Fibroblast of lung (primary cell): ENCODE measurements at regions not wholly inside any gene's neighbourhood (a gene's known extent, or its start where the extent isn't known, plus 50 kb on each side); places are given as distances from the start of the nearest gene placed in this dataset.

ENCODE experiments used
- EZH2 ChIP-seq: IDR thresholded peaks from 2 replicates; pipeline ENCODE4 v1.5.1; 2012; ENCODE audit warnings: low read length, control low read depth, mild to moderate bottlenecking; ENCODE audit errors: missing control alignments
- TF ChIP-seq, protein P1 (sequence below), 2 donors: IDR thresholded peaks in 1 of 2; conservative IDR thresholded peaks in 1 of 2; 1 replicate in 1 of 2; 2 replicates in 1 of 2; pipeline ENCODE4 v1.5.1; 2011 to 2012; ENCODE audit warnings: low read length in 2 of 2, control low read depth in 1 of 2, inconsistent platforms in 1 of 2, low read depth in 1 of 2, mild to moderate bottlenecking in 1 of 2

DNA sequence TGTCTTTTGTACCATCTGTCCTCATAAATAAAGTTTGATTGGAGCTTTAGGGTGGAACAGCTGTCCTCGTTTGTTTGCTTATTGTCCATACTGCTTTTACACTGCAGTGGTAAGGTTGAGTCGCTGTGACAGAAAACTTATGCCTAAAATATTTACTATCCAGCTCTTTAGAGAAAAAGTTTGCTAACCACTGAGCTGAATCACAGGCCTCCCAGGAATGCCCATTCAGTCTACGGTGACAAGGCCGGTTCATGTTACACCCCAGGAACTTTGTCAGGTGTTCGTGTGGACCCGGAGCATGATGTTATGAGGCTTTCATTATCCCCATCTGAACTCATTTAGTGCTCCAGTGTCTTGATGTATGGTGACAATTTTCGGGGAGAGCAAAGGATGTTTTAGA, 401.1 kb downstream of the SAMD5 start:
- TF ChIP-seq, protein P1, sequence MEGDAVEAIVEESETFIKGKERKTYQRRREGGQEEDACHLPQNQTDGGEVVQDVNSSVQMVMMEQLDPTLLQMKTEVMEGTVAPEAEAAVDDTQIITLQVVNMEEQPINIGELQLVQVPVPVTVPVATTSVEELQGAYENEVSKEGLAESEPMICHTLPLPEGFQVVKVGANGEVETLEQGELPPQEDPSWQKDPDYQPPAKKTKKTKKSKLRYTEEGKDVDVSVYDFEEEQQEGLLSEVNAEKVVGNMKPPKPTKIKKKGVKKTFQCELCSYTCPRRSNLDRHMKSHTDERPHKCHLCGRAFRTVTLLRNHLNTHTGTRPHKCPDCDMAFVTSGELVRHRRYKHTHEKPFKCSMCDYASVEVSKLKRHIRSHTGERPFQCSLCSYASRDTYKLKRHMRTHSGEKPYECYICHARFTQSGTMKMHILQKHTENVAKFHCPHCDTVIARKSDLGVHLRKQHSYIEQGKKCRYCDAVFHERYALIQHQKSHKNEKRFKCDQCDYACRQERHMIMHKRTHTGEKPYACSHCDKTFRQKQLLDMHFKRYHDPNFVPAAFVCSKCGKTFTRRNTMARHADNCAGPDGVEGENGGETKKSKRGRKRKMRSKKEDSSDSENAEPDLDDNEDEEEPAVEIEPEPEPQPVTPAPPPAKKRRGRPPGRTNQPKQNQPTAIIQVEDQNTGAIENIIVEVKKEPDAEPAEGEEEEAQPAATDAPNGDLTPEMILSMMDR (conservative IDR thresholded peaks at IDR 0.05 in 1 of 2, IDR thresholded peaks at IDR 0.05 in 1 of 2; ENCODE audit: low read depth in 1 of 2, low read length in 2 of 2): no peak
- no peak for TF ChIP-seq EZH2
